HG03354 (cell line): ENCODE measurements at regions not wholly inside any gene's neighbourhood (a gene's known extent, or its start where the extent isn't known, plus 50 kb on each side); places are given as distances from the start of the nearest gene placed in this dataset.

Source experiments
- ATAC-seq: cut with Tn5 transposase; IDR thresholded peaks from one replicate; pipeline ENCODE4 v1.9.1; 2021; ENCODE audit warnings: mild to moderate bottlenecking; ENCODE audit not compliant: unreplicated experiment, poor library complexity, severe bottlenecking

DNA sequence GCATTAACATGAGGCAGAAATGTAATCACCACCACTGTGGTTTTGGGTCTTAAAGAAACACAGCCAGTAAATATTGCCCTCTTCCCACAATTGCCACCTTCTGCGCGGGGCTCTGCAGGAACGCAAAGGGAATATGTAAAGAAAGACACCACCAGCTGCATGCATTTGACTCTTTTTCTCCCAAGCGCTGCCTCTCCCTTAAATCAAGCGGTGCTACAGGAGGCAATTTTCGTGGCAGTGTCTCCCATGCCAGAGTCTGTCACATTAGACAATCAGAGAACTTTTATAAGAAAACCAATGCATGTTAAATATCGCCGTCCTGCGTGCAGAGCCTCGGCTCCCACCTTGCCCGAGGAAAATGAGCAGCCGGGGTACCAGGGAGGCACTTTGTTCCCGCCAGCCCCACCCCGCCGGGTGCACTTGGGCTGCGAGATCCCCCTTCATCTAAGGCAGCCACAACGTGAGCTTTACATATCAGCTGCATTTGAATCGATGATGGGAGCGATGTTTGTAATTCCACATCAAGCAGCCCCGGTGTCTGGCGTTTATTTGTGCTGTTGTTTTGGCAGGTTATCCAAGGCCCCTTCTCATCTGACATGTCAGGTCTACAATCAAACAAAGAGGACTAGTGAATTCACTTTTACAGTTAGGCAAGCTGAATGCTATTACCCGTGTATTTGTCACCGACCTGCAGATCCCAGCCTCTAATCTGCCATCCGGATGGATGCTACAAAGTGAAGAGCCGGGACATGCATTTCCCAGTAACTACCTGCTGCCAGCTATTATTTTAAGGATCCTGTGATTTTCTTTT is 72.3 kb upstream of the MGMT start:
- ATAC-seq: no peak

DNA sequence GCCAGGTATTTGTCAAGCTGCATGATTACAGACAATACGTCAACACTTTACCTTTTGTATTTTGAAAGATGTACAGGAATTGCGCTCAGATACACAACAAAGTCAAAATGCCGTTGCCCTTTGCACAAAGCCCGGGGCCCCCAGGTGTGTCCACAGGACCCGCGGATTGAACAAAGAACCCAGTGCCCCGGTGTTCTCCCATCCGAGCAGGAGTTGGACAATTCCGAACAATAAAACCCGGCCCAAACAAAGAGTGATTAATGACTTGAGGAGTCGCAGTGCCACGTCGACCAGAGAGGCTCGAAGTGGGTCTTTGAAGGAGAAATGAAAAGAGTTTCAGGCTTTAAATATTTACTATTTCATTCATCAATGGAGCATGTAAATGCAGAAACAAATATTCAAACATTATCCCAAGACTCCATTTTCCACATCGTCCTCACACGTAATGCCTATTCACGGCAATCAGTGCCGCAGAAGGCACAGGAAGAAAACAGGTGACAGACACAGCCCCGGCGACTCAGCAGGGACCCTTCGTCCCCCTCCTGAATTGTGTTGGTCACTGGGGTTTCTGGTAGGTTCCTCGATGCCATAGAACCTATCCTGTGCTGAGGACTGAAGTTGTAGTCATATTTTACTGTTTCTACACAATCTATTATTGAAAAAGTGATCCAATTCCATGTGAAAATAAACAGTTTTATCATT is 70.9 kb upstream of the MGMT start:
- ATAC-seq: no peak

DNA sequence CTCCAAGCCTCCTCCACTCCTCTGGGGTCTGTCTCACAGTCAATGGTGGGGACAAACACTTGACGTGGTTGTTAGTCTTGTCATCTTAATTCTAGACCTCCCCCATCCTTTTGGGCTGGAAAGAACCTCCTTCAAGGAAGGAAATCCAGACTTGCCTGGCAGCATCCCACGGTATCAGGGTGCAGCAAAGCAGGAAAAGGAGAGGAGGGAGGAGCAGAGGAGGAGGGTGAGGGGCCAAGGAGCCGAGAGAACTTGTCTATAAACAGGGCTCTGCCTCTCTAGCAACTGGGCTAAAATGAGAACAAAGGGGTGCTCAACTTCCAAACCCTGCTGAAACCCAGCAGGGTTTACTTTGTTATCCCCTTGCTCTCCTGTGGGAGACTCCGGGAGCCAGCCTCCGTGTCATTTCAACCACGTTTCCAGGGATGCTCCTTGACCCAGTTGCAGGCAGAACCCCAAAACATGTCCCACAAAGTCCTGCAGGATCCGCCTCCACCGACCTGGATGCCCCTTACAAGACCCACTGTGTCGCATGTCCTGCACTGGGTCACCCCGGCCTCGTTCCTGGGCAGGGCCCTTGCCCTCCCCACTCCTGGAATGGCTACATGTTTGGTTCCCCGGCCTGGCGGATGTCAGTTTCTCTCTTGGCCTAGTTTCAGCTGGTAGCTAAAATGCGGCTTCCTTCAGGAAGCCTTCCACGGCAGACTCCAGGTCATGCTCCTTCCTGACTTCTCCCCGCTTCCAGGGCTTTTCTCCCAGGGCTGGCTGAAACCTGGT is 69.7 kb upstream of the MGMT start:
- ATAC-seq: no peak

DNA sequence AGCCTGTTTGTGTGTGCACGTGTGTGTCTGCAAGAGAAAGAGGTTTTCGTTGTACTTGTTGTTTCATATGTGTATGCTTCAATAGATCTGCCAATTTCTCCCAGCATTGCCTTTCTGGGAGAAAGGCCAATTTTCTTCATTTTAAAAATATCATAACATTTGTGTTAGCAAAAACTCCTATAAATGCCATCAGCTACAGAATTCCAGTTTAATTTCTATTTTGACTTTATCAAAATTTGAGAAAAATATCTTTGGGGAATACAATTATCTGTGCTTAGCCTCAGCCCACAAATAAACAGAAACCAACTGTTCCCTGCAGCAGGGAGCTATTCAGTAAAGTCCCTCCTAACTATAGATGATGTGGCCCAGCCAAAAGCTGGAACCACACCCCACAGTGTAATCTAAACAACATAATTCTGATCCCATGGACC is 68.3 kb upstream of the MGMT start:
- no peak for ATAC-seq

DNA sequence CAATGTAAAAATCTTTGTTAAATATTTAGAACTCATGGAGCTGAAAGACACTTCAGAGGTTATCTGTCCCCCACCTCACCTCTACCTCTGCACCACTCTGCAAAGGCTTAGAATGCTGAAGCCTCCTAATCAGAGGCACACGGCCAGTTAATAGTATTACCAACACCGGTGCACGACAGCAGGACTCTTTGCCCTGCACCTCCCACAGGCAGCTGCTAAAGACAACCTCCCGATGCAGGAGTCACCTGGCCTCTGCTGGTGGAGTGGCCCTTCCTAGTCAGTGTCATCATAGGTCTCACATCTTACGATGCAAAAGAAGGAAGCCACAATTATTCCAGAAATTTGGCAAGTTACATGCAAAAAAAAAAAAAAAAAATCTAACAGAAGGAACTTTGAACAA is 66.6 kb upstream of the MGMT start:
- no peak for ATAC-seq

DNA sequence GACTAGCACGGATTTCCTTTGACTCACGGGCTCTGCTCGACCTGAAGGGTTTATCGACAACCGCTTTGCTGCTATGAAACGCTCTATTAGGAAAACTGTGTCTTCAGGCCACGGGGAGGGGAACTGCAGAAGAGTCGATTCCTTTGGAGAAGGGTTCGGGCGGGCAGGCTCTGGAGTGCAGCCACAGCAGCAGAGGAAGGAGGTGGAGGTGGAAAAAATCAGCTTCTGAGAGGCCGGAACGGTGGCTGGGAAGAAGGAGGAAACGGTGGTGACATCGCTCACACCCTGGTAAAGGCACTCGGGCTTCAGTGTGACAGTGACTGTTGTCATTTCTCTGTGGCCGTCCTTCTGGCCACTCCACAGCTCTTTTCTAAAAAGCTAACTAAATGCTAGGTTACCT is 64.6 kb upstream of the MGMT start:
- ATAC-seq: no peak

DNA sequence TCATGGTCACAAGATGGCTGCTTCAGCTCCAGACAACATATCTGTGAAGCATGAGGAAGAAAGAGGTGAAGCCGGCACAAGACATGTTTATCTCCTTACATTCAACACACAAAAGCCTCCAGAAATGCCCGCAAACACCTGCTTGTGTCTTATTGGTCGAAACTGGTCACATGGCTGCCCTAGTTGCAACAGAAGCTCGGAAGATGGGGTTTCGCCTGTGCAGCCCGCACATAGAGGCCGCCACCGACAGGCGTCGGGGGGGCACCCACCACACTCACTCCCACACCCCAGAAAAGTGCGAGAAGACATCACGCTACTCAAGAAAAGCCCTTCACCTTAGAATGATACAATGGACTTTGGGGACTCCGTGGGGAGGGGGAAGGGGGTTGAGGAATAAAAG is 63.0 kb upstream of the MGMT start:
- no peak for ATAC-seq

DNA sequence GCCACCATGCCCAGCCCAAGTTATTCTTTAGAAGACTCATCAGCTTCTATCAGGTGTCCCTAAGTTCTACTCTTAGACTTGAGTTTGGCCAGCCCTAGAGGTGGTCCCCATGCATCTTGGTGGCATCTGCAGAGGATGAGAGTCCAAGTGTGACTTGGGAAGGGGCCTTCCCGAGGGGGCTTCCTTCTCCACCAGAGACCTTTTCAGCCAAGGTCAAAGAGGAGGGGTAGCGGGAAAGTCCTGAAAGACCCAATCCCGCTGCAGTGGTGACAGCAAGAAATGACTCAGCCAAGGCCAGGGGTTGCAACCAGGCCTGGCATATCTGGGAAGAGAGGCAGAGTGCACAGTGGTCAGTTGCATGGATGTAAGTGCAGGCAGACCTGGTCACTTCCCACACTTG is 61.7 kb upstream of the MGMT start:
- no peak for ATAC-seq

DNA sequence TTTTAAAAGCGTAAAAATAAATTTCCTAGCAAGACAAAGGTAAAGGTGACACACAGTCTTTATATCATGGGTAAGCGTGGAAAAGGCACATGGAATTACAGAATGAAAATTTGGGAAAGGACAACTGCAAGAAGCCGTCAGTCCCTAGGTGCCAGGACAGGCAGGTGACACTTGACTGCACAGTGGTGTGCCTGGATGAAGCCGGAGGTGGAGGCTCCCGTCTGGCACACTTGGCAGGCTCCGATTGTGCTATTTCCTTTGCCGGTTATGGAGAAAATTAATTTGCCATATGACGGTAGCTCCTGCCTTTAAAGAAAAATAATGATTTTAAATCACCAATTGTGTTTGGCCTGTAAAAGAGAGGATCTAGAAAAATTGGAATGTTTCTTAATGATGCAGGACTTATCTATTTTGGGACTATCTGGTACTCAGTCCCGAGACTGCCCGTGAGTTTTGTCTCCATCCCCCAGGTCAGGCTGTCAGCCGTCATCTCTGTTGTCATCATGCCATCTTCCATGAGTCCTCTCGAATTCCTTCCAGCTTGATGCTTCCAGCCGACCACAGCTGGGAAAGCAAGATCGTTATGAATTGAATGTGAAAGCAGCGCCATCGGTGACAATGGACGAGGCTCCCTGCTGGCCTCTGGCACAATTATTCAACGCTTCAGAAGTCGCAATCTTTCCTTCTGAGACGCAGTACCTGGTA is 56.2 kb upstream of the MGMT start:
- ATAC-seq: no peak

DNA sequence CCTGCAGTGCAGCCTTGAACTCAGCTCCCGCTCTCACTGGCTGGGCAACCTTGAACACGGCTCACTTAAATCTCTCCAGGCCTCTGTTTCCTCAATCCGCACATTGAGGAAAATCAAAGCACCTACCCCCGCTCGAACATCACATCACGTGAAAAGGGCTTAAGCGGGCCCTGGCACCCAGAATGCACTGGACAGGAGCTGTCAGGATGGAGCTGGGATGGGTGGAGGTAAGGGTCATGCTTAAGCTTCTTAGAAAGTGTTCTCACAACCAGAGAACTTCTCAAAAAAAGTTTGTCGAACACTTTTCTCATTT is 55.7 kb upstream of the MGMT start:
- ATAC-seq: no peak

DNA sequence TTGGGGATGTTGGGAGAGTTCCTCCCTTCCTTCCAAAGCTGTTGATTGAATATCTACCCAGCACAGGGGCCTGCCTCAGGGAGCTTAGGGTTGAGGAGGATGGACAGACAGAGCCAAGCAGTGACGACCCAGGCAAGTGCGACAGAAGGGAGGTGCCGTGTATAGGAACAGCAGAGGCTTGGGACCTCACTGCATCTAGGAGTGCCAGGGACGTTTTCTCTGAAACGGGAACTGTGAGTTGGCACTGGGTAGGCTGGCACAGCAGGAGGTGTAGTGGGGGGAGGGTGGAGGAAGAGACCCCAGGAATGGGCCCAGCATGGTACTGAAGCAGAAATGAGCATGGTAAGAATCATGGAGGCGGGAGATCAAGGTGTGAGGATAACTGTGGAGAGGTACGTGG is 55.3 kb upstream of the MGMT start:
- no peak for ATAC-seq

DNA sequence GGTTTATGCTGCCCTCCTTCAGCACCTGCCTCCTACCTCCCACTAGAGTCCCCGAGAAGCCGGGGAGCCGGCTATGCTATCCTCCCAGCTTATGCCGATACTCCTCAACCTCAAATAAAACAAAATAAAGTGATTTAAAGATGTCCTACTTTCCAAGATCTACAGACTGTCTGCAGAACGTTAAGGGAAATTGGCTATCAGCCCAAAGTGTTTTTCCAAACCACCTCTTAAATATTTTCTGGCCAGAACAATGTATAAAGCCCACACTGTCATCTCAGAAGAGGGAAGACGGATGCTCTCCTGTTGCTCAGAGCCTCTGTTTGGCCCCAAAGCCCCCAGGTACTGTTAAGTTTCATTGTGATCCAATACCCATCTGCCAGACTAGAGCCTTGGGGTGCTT is 54.0 kb upstream of the MGMT start:
- no peak for ATAC-seq

DNA sequence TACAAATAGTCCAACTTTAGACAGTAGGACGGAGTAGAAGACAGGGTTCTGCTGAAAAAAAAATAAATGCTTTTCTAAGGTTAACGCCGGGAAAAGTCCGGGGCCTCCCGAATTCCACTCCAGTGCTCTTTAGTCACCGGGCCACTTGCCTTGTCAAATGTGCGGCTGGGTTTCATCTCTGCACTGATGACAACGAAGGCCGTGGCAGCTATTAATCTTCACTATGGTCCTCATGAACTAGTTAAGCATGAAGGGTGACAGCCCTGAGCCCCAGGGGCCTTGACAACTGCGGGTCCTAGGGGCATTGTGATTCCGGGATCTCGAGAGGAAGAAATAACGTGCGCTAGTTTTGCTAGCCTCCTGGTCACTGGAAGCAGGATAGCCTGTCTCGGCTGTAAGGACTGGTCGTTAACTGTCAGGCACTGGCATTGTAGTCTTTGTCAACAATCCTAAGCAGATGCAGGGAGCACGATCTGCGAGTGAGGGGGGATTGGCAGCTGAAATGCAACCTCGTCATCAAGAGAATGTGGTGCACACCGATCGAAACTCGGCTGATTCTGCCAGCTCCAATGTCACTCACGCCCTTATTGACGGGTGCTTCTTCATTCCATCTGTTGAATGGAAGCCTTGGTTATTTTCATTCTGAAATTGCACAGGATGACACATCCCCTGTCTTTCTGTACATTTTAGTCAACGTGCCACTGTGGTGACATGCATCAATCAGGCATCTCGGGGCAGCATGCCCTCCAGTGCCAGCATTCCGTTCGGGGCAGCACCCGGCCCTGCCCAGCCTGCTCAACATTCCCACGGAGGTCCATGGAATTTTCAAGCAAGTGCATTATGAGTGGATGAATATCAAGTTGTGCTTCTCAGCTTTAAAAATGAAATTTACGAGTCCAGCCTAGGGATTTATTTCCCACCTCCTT is 51.6 kb upstream of the MGMT start:
- ATAC-seq: no peak

DNA sequence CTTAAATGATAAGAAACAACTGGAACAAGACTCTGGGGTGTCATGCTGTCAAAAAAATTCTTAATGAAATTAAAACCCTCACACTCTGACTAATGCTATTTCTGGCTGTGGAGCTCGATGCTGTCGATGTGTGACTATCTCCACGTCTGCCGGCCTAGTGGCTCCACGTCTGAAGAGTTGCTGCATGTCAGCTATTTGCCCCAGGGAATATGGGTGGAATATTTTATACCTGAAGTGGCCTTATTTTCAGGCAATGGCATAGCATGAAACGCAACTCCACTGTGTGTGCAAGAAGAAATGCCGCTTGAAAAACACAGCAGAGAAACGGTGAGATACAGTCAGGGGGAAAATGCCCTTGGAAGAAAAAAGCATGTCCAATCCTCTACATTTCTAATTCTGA is 50.9 kb upstream of the MGMT start:
- no peak for ATAC-seq

DNA sequence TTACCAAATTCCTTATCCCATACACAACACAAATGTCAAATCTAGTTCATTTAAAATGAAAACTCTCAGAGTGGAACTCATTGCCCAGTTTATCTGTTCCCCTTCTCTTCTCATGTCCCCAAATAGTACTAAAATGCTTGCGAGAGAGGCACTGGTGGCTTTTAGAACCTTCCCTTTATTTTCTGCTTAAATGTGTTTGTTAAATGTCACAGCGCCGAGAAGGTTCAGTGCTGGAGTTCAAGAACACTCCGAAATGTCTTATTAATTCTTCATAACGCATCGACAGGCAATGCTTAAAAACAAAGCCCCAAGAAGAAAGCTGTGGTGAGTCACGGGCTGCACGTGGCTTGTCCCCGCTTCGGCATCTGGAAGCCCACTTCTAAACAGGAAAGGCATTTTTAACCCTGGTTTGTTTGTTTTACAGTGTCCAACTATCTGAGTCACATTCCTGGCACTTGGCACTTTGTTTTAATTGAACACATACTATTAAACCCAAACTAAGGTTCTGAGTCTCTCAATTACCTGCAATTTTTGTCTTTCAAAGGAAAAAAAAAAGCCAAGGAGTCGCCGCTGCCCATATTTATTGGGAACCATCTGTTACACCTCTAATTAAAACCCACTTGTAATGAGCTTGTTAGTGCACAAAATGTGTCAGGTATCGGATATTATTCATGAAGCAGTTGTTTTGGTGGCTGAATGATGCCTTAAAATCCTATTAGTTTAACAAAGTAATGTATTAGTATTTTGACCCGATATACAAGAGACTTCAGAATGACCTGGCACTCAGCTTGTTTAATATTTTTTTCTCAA is 49.9 kb upstream of the MGMT start:
- ATAC-seq: no peak
